Spinal cord (tissue), 9 donors: ENCODE measurements at regions not wholly inside any gene's neighbourhood (a gene's known extent, or its start where the extent isn't known, plus 50 kb on each side); places are given as distances from the start of the nearest gene placed in this dataset.

Source experiments
- DNase-seq, 6 donors: peaks; one replicate each; pipeline versions ENCODE4 v3.0.0 to v3.0.0-alpha.2; 2013 to 2015; ENCODE audit warnings: low spot score in 6 of 6, low read depth in 4 of 6
- H3K27ac ChIP-seq: one replicate; pipeline ENCODE4 v1.5.1; 2013; ENCODE audit warnings: low read depth, low read length, control low read depth
- H3K27me3 ChIP-seq: one replicate; pipeline ENCODE4 v1.6.1; 2013; ENCODE audit warnings: low read length; ENCODE audit not compliant: control insufficient read depth, insufficient read depth
- H3K36me3 ChIP-seq: one replicate; pipeline ENCODE4 v1.6.1; 2013; ENCODE audit warnings: low read length; ENCODE audit not compliant: control insufficient read depth, insufficient read depth
- H3K4me1 ChIP-seq: one replicate; pipeline ENCODE4 v1.6.1; 2013; ENCODE audit warnings: low read length; ENCODE audit not compliant: control insufficient read depth, insufficient read depth
- H3K4me3 ChIP-seq: one replicate; pipeline ENCODE4 v1.5.1; 2013; ENCODE audit warnings: low read depth, low read length, control low read depth
- H3K9me3 ChIP-seq: one replicate; pipeline ENCODE4 v1.6.1; 2013; ENCODE audit warnings: low read length; ENCODE audit not compliant: control insufficient read depth, insufficient read depth
- WGBS: methylation state at CpG from one replicate; pipeline ENCODE4 v1.1.5; 2013; ENCODE audit warnings: missing lambda C conversion rate; ENCODE audit not compliant: insufficient coverage; 5-methylcytosine and 5-hydroxymethylcytosine counted together
- donor health status: healthy.

GRCh38 chr7:96534221-96534620, 175.4 kb downstream of the SEM1 start:
- no peaks in the 10 kb centered on the region for H3K27me3 ChIP-seq
- no peaks in the 10 kb centered on the region for H3K9me3 ChIP-seq
- no peak overlapping the region for H3K4me3 ChIP-seq
- 83% methylated on average over 1 of the region's 3 CpGs for WGBS
- H3K4me1 ChIP-seq: no peaks in the 10 kb centered on the region
- no peaks in the 10 kb centered on the region for H3K36me3 ChIP-seq
- no peak for DNase-seq
- no peak overlapping the region for H3K27ac ChIP-seq

- Histone ChIP-seq H3K36me3 (no peaks in the 10 kb centered on the region), H3K4me1 (no peaks in the 10 kb centered on the region), H3K4me3 (no peak overlapping the region), H3K27me3 (no peaks in the 10 kb centered on the region), H3K9me3 (no peaks in the 10 kb centered on the region), H3K27ac (no peak overlapping the region)
- no CpG with 5 or more reads among the region's 2 CpGs for WGBS
- DNase-seq: peak in 1 of 6 donors; percentile 63
These were observed 177.2 kb downstream of the SEM1 start for GRCh38 chr7:96532428-96532935.

- Histone ChIP-seq H3K4me3 (no peak overlapping the region), H3K27ac (no peak overlapping the region), H3K27me3 (no peaks in the 10 kb centered on the region), H3K9me3 (no peaks in the 10 kb centered on the region), H3K4me1 (no peaks in the 10 kb centered on the region), H3K36me3 (no peaks in the 10 kb centered on the region)
- no CpG with 5 or more reads among the region's 1 CpG for WGBS
- DNase-seq: no peak
These were observed 178.3 kb downstream of the SEM1 start for GRCh38 chr7:96531331-96531730.

- Histone ChIP-seq H3K27me3 (no peaks in the 10 kb centered on the region), H3K9me3 (no peaks in the 10 kb centered on the region), H3K4me1 (no peaks in the 10 kb centered on the region), H3K27ac (no peak overlapping the region), H3K36me3 (no peaks in the 10 kb centered on the region), H3K4me3 (no peak overlapping the region)
- no CpG with 5 or more reads among the region's 1 CpG for WGBS
- DNase-seq: no peak
These were observed 178.9 kb downstream of the SEM1 start for GRCh38 chr7:96530786-96531185.

- H3K4me3 ChIP-seq: no peak overlapping the region
- no peak overlapping the region for H3K27ac ChIP-seq
- WGBS: 73% methylated on average over 3 of the region's 9 CpGs
- no peaks in the 10 kb centered on the region for H3K4me1 ChIP-seq
- H3K9me3 ChIP-seq: no peaks in the 10 kb centered on the region
- no peaks in the 10 kb centered on the region for H3K36me3 ChIP-seq
- no peaks in the 10 kb centered on the region for H3K27me3 ChIP-seq
- DNase-seq: peak in 2 of 6 donors; percentile 22 to 89
These were observed 182.4 kb downstream of the SEM1 start for GRCh38 chr7:96527133-96527827.

- Histone ChIP-seq H3K27me3 (no peaks in the 10 kb centered on the region), H3K4me1 (no peaks in the 10 kb centered on the region), H3K4me3 (no peak overlapping the region), H3K9me3 (no peaks in the 10 kb centered on the region), H3K36me3 (no peaks in the 10 kb centered on the region), H3K27ac (no peak overlapping the region)
- DNase-seq: no peak
- WGBS: no CpG with 5 or more reads among the region's 1 CpG
These were observed 183.2 kb downstream of the SEM1 start for GRCh38 chr7:96526496-96526895.

- H3K4me1 ChIP-seq: no peaks in the 10 kb centered on the region
- WGBS: 88% methylated on average over 10 of the region's 13 CpGs
- H3K27ac ChIP-seq: no peak overlapping the region
- H3K36me3 ChIP-seq: no peaks in the 10 kb centered on the region
- H3K9me3 ChIP-seq: no peaks in the 10 kb centered on the region
- no peak for DNase-seq
- H3K4me3 ChIP-seq: no peak overlapping the region
- no peaks in the 10 kb centered on the region for H3K27me3 ChIP-seq
These were observed 188.4 kb downstream of the SEM1 start for GRCh38 chr7:96521068-96521894.

GRCh38 chr7:96508371-96508770, 186.5 kb upstream of the SLC25A13 start:
- no CpG with 5 or more reads among the region's 1 CpG for WGBS
- no peaks in the 10 kb centered on the region for H3K27me3 ChIP-seq
- H3K4me1 ChIP-seq: no peaks in the 10 kb centered on the region

GRCh38 chr7:96503597-96503996, 181.7 kb upstream of the SLC25A13 start:
- no peak overlapping the region for H3K4me3 ChIP-seq
- H3K36me3 ChIP-seq: no peaks in the 10 kb centered on the region
- no peak overlapping the region for H3K27ac ChIP-seq
- H3K27me3 ChIP-seq: no peaks in the 10 kb centered on the region
- DNase-seq: no peak
- no peaks in the 10 kb centered on the region for H3K9me3 ChIP-seq
- H3K4me1 ChIP-seq: no peaks in the 10 kb centered on the region
- no CpG with 5 or more reads among the region's 1 CpG for WGBS

More at GRCh38 chr7:96508371-96508770, 186.5 kb upstream of the SLC25A13 start:
- Histone ChIP-seq H3K36me3 (no peaks in the 10 kb centered on the region), H3K4me3 (no peak overlapping the region), H3K27ac (no peak overlapping the region), H3K9me3 (no peaks in the 10 kb centered on the region)
- peak in 1 of 6 donors; percentile 6 for DNase-seq

- Histone ChIP-seq H3K27me3 (no peaks in the 10 kb centered on the region), H3K4me3 (no peak overlapping the region), H3K4me1 (no peaks in the 10 kb centered on the region), H3K27ac (no peak overlapping the region), H3K36me3 (no peaks in the 10 kb centered on the region), H3K9me3 (no peaks in the 10 kb centered on the region)
- no peak for DNase-seq
These were observed 179.4 kb upstream of the SLC25A13 start for GRCh38 chr7:96501318-96501717.
